H1 (cell line): ENCODE measurements at regions not wholly inside any gene's neighbourhood (a gene's known extent, or its start where the extent isn't known, plus 50 kb on each side); places are given as distances from the start of the nearest gene placed in this dataset.

ENCODE experiments used
- CTCF ChIA-PET: fragments of 300-600 bp; sonication (Branson Sonifier 250); formaldehyde crosslinking; loops from one replicate; lab custom pipeline; 2021; ENCODE audit not compliant: partially characterized antibody; lab: Charles Lee
- POLR2A ChIA-PET: fragments of 300-600 bp; sonication (Branson Sonifier 250); formaldehyde crosslinking; loops from one replicate; lab custom pipeline; 2021; ENCODE audit warnings: inconsistent platforms; ENCODE audit not compliant: partially characterized antibody; lab: Charles Lee
- DNase-seq, 2 experiments: peaks; one replicate each; pipeline versions ENCODE4 v3.0.0 to v3.0.0-alpha.2; 2010 to 2022; ENCODE audit warnings: low spot score in 2 of 2, low read depth in 1 of 2, mixed read lengths in 1 of 2
- FAIRE-seq: peaks from 2 replicates; lab custom pipeline; 2011; peaks lifted over from hg19 to GRCh38; lab: Jason Lieb, UNC
- H2AFZ ChIP-seq: 2 replicates; pipeline ENCODE4 v1.8.1; 2012; ENCODE audit warnings: low read length, inconsistent platforms
- H2AK5ac ChIP-seq: 2 replicates; pipeline ENCODE4 v1.6.1; 2013; ENCODE audit warnings: low read depth, low read length
- H2BK120ac ChIP-seq: replicated peaks from 2 replicates; pipeline ENCODE3; 2013; ENCODE audit warnings: low read depth, low read length, inconsistent platforms
- H2BK12ac ChIP-seq: 2 replicates; pipeline ENCODE4 v1.6.1; 2013; ENCODE audit warnings: low read depth, low read length
- H2BK15ac ChIP-seq: 2 replicates; pipeline ENCODE4 v1.6.1; 2013; ENCODE audit warnings: low read length
- H2BK20ac ChIP-seq: 2 replicates; pipeline ENCODE4 v1.6.1; 2013; ENCODE audit warnings: low read length
- H2BK5ac ChIP-seq: 2 replicates; pipeline ENCODE4 v1.6.1; 2013; ENCODE audit warnings: low read depth, low read length
- H3K14ac ChIP-seq: 2 replicates; pipeline ENCODE4 v1.6.1; 2013; ENCODE audit warnings: inconsistent platforms; ENCODE audit not compliant: insufficient read length
- H3K18ac ChIP-seq: 2 replicates; pipeline ENCODE4 v1.6.1; 2013; ENCODE audit warnings: low read length; ENCODE audit errors: extremely low read depth
- H3K23ac ChIP-seq: 2 replicates; pipeline ENCODE4 v1.6.1; 2013; ENCODE audit warnings: inconsistent platforms; ENCODE audit not compliant: insufficient read length
- H3K23me2 ChIP-seq: 2 replicates; pipeline ENCODE4 v1.6.1; 2013; ENCODE audit warnings: low read depth, low read length
- H3K27ac ChIP-seq: 2 replicates; pipeline ENCODE4 v1.6.1; 2011; ENCODE audit warnings: low read depth, low read length, inconsistent platforms
- H3K27me3 ChIP-seq, 4 experiments: replicated peaks in 1 of 4; 1 replicate in 1 of 4; 2 replicates in 3 of 4; pipeline versions ENCODE4 v1.6.1 to v1.8.1; 2011 to 2013; ENCODE audit warnings: low read length in 3 of 4, mild to moderate bottlenecking in 3 of 4, inconsistent platforms in 2 of 4, mixed read lengths in 2 of 4, moderate library complexity in 1 of 4; ENCODE audit not compliant: control insufficient read depth in 3 of 4, insufficient read depth in 3 of 4; ENCODE audit errors: extremely low read depth in 1 of 4
- H3K36me3 ChIP-seq, 4 experiments: 2 replicates each; pipeline versions ENCODE4 v1.6.1 to v1.8.1; 2011 to 2013; ENCODE audit warnings: mild to moderate bottlenecking in 4 of 4, low read length in 3 of 4, moderate library complexity in 2 of 4, control low read depth in 1 of 4, inconsistent platforms in 1 of 4; ENCODE audit not compliant: insufficient read depth in 4 of 4, control insufficient read depth in 2 of 4
- H3K4ac ChIP-seq: replicated peaks from 2 replicates; pipeline ENCODE3; 2013; ENCODE audit warnings: low read length, low read depth, mixed read lengths, inconsistent platforms; ENCODE audit not compliant: insufficient read length
- H3K4me1 ChIP-seq, 4 experiments: replicated peaks in 1 of 4; 1 replicate in 1 of 4; 2 replicates in 3 of 4; pipeline versions ENCODE4 v1.6.1 to v1.8.1; 2011 to 2013; ENCODE audit warnings: low read length in 3 of 4, inconsistent platforms in 2 of 4, mixed read lengths in 1 of 4; ENCODE audit not compliant: insufficient read depth in 4 of 4, control insufficient read depth in 3 of 4
- H3K4me2 ChIP-seq, 2 experiments: 2 replicates each; pipeline versions ENCODE4 v1.6.1 to v1.8.1; 2011 to 2013; ENCODE audit warnings: low read depth in 2 of 2, low read length in 2 of 2, control low read depth in 1 of 2, inconsistent platforms in 1 of 2, mild to moderate bottlenecking in 1 of 2; ENCODE audit not compliant: insufficient read depth in 1 of 2
- H3K4me3 ChIP-seq, 4 experiments: fragments of 200-600, 300-600 bp in 1 of 4; sonication (generic), shearing (Covaris generic), sonication (Bioruptor Twin) in 1 of 4; 2 replicates each; pipeline versions ENCODE4 v1.5.1 to v1.8.1; 2011 to 2016; ENCODE audit warnings: low read length in 4 of 4, low read depth in 3 of 4, control low read depth in 2 of 4, inconsistent platforms in 2 of 4, mild to moderate bottlenecking in 2 of 4, mixed read lengths in 1 of 4, moderate library complexity in 1 of 4; ENCODE audit not compliant: insufficient read depth in 2 of 4; ENCODE audit errors: extremely low read depth in 1 of 4
- H3K56ac ChIP-seq: replicated peaks from 2 replicates; pipeline ENCODE3; 2013; ENCODE audit warnings: low read depth, mild to moderate bottlenecking, mixed read lengths, low read length, inconsistent platforms; ENCODE audit not compliant: insufficient read length
- H3K79me1 ChIP-seq: 2 replicates; pipeline ENCODE4 v1.6.1; 2013; ENCODE audit warnings: low read depth, low read length, control low read depth
- H3K79me2 ChIP-seq, 2 experiments: 2 replicates each; pipeline versions ENCODE4 v1.6.1 to v1.8.1; 2012 to 2013; ENCODE audit warnings: low read length in 2 of 2, mild to moderate bottlenecking in 2 of 2, inconsistent platforms in 1 of 2; ENCODE audit not compliant: insufficient read depth in 2 of 2, control insufficient read depth in 1 of 2
- H3K9ac ChIP-seq, 4 experiments: replicated peaks in 1 of 4; 1 replicate in 1 of 4; 2 replicates in 3 of 4; pipeline versions ENCODE4 v1.6.1 to v1.8.1; 2011 to 2013; ENCODE audit warnings: low read depth in 3 of 4, low read length in 3 of 4, control low read depth in 2 of 4, mild to moderate bottlenecking in 2 of 4, moderate library complexity in 2 of 4, inconsistent platforms in 1 of 4; ENCODE audit errors: extremely low read depth in 1 of 4
- H3K9me3 ChIP-seq, 2 experiments: 2 replicates each; pipeline versions ENCODE4 v1.6.1 to v1.8.1; 2012 to 2013; ENCODE audit warnings: mild to moderate bottlenecking in 2 of 2, moderate library complexity in 2 of 2, control low read depth in 1 of 2, inconsistent platforms in 1 of 2, low read depth in 1 of 2, low read length in 1 of 2, mixed read lengths in 1 of 2; ENCODE audit not compliant: insufficient read depth in 2 of 2
- H4K20me1 ChIP-seq, 2 experiments: replicated peaks in 1 of 2; 2 replicates each; pipeline versions ENCODE3 to v1.8.1; 2011 to 2013; ENCODE audit warnings: inconsistent platforms in 2 of 2, low read length in 2 of 2, mild to moderate bottlenecking in 1 of 2; ENCODE audit not compliant: insufficient read depth in 2 of 2, control insufficient read depth in 1 of 2
- H4K5ac ChIP-seq: 2 replicates; pipeline ENCODE4 v1.6.1; 2013; ENCODE audit warnings: low read length, low read depth, mixed read lengths, inconsistent platforms; ENCODE audit not compliant: insufficient read length
- H4K8ac ChIP-seq: 2 replicates; pipeline ENCODE4 v1.8.0; 2013; ENCODE audit warnings: mild to moderate bottlenecking, moderate library complexity, low read length, inconsistent platforms; ENCODE audit not compliant: insufficient read depth; ENCODE audit errors: extremely low read depth
- H4K91ac ChIP-seq: replicated peaks from 2 replicates; pipeline ENCODE3; 2013; ENCODE audit warnings: low read length, mixed read lengths, inconsistent platforms; ENCODE audit not compliant: insufficient read length
- WGBS, 2 experiments: shearing (Covaris generic) in 1 of 2; methylation state at CpG; one replicate each; pipeline versions ENCODE4 v1.1.6 to v1.1.7; 2013 to 2015; ENCODE audit warnings: low lambda C conversion rate in 2 of 2, mixed read lengths in 2 of 2, inconsistent platforms in 1 of 2, low coverage in 1 of 2, missing lambda C conversion rate in 1 of 2; ENCODE audit not compliant: insufficient replicate concordance in 2 of 2, insufficient coverage in 1 of 2, insufficient read length in 1 of 2; ENCODE audit errors: extremely low coverage in 1 of 2, missing lambda C conversion rate in 1 of 2; 5-methylcytosine and 5-hydroxymethylcytosine counted together
- TF ChIP-seq, protein P1 (sequence below): fragments of 300-600 bp; sonication (generic); IDR thresholded peaks from 2 replicates; pipeline ENCODE4 v1.7.1; 2012; ENCODE audit warnings: low read length, moderate library complexity, mild to moderate bottlenecking, inconsistent platforms; ENCODE audit not compliant: insufficient replicate concordance

DNA sequence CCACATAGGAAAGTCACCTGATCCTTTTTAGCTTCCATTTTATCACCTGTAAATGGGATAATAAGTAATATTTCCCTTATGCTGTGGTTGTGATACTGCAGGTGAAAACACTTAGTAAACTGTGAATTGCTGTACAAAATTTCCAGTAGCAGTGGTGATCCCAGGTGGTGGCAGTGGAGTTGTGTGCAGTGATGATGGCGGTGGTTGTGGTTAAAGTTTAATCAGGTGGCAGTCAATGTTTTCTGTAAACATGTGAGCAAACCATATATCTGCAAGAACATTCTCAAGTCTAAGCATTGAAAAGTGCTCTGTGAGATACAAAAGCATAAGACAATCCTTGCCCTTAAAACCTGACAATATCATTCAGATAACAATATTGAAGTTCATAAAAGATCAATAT lies 480.2 kb downstream of the RASEF start:
- Histone ChIP-seq H3K9ac (no peak overlapping the region), H2BK5ac (no peak overlapping the region), H3K79me1 (no peaks in the 10 kb centered on the region), H3K36me3 (no peaks in the 10 kb centered on the region; a peak in 1 of 8 replicates), H3K56ac (no peak overlapping the region), H3K4me2 (no peak overlapping the region), H4K8ac (no peak overlapping the region), H3K23me2 (no peaks in the 10 kb centered on the region), H2AK5ac (no peak overlapping the region), H3K79me2 (no peaks in the 10 kb centered on the region), H3K4ac (no peak overlapping the region), H4K5ac (no peak overlapping the region), H3K4me3 (no peak overlapping the region), H2BK20ac (no peak overlapping the region), H3K18ac (no peak overlapping the region), H3K27ac (no peak overlapping the region), H2BK15ac (no peak overlapping the region), H3K23ac (no peak overlapping the region), H3K4me1 (no peaks in the 10 kb centered on the region), H3K27me3 (no peaks in the 10 kb centered on the region), H4K91ac (no peak overlapping the region), H4K20me1 (no peaks in the 10 kb centered on the region), H2AFZ (0 out of 2 replicates have a peak overlapping the region, but pooled peaks have one; percentile 53), H2BK120ac (no peak overlapping the region), H3K9me3 (no peaks in the 10 kb centered on the region), H2BK12ac (no peak overlapping the region), H3K14ac (no peak overlapping the region)
- 90% methylated on average over 1 of the region's 1 CpG; no CpG with 5 or more reads in 1 of the 2 experiments for WGBS, 2 experiments
- ChIA-PET POLR2A (no interaction called here), CTCF (no interaction called here)
- FAIRE-seq (no peak), DNase-seq (no peak)
- TF ChIP-seq, protein P1, sequence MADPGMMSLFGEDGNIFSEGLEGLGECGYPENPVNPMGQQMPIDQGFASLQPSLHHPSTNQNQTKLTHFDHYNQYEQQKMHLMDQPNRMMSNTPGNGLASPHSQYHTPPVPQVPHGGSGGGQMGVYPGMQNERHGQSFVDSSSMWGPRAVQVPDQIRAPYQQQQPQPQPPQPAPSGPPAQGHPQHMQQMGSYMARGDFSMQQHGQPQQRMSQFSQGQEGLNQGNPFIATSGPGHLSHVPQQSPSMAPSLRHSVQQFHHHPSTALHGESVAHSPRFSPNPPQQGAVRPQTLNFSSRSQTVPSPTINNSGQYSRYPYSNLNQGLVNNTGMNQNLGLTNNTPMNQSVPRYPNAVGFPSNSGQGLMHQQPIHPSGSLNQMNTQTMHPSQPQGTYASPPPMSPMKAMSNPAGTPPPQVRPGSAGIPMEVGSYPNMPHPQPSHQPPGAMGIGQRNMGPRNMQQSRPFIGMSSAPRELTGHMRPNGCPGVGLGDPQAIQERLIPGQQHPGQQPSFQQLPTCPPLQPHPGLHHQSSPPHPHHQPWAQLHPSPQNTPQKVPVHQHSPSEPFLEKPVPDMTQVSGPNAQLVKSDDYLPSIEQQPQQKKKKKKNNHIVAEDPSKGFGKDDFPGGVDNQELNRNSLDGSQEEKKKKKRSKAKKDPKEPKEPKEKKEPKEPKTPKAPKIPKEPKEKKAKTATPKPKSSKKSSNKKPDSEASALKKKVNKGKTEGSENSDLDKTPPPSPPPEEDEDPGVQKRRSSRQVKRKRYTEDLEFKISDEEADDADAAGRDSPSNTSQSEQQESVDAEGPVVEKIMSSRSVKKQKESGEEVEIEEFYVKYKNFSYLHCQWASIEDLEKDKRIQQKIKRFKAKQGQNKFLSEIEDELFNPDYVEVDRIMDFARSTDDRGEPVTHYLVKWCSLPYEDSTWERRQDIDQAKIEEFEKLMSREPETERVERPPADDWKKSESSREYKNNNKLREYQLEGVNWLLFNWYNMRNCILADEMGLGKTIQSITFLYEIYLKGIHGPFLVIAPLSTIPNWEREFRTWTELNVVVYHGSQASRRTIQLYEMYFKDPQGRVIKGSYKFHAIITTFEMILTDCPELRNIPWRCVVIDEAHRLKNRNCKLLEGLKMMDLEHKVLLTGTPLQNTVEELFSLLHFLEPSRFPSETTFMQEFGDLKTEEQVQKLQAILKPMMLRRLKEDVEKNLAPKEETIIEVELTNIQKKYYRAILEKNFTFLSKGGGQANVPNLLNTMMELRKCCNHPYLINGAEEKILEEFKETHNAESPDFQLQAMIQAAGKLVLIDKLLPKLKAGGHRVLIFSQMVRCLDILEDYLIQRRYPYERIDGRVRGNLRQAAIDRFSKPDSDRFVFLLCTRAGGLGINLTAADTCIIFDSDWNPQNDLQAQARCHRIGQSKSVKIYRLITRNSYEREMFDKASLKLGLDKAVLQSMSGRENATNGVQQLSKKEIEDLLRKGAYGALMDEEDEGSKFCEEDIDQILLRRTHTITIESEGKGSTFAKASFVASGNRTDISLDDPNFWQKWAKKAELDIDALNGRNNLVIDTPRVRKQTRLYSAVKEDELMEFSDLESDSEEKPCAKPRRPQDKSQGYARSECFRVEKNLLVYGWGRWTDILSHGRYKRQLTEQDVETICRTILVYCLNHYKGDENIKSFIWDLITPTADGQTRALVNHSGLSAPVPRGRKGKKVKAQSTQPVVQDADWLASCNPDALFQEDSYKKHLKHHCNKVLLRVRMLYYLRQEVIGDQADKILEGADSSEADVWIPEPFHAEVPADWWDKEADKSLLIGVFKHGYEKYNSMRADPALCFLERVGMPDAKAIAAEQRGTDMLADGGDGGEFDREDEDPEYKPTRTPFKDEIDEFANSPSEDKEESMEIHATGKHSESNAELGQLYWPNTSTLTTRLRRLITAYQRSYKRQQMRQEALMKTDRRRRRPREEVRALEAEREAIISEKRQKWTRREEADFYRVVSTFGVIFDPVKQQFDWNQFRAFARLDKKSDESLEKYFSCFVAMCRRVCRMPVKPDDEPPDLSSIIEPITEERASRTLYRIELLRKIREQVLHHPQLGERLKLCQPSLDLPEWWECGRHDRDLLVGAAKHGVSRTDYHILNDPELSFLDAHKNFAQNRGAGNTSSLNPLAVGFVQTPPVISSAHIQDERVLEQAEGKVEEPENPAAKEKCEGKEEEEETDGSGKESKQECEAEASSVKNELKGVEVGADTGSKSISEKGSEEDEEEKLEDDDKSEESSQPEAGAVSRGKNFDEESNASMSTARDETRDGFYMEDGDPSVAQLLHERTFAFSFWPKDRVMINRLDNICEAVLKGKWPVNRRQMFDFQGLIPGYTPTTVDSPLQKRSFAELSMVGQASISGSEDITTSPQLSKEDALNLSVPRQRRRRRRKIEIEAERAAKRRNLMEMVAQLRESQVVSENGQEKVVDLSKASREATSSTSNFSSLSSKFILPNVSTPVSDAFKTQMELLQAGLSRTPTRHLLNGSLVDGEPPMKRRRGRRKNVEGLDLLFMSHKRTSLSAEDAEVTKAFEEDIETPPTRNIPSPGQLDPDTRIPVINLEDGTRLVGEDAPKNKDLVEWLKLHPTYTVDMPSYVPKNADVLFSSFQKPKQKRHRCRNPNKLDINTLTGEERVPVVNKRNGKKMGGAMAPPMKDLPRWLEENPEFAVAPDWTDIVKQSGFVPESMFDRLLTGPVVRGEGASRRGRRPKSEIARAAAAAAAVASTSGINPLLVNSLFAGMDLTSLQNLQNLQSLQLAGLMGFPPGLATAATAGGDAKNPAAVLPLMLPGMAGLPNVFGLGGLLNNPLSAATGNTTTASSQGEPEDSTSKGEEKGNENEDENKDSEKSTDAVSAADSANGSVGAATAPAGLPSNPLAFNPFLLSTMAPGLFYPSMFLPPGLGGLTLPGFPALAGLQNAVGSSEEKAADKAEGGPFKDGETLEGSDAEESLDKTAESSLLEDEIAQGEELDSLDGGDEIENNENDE: no peak
